ENCODE measurements at regions not wholly inside any gene's neighbourhood (a gene's known extent, or its start where the extent isn't known, plus 50 kb on each side); places are given as distances from the start of the nearest gene placed in this dataset.

DNA sequence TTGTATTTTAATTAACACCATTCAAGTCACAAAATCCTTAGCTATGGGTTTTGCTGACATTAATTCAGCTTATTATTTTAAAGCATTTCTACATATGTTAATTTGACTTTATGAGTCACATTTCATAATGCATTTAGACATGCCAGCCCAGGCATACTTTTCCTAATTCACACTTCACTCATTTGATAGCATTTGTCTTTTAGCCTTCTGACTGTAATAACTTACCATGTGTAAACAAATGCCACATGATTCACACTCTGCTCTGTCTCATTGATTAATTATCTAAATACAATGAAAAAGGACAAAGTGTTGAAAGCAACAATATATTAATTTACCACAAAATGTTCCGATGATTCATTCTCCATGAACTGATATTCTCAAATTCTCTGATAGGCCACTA is 927.8 kb upstream of the EPHA6 start:
- TF ChIP-seq, protein P1, sequence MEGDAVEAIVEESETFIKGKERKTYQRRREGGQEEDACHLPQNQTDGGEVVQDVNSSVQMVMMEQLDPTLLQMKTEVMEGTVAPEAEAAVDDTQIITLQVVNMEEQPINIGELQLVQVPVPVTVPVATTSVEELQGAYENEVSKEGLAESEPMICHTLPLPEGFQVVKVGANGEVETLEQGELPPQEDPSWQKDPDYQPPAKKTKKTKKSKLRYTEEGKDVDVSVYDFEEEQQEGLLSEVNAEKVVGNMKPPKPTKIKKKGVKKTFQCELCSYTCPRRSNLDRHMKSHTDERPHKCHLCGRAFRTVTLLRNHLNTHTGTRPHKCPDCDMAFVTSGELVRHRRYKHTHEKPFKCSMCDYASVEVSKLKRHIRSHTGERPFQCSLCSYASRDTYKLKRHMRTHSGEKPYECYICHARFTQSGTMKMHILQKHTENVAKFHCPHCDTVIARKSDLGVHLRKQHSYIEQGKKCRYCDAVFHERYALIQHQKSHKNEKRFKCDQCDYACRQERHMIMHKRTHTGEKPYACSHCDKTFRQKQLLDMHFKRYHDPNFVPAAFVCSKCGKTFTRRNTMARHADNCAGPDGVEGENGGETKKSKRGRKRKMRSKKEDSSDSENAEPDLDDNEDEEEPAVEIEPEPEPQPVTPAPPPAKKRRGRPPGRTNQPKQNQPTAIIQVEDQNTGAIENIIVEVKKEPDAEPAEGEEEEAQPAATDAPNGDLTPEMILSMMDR (IDR thresholded peaks at IDR 0.05; ENCODE audit: unreplicated experiment) = no peak
- Mint-ChIP-seq H3K9me3 (ENCODE audit: low read depth) (peaks cover 8% of the 10 kb centered on the region), H3K27me3 (no peaks in the 10 kb centered on the region), H3K27ac (no peak overlapping the region), H3K4me3 (ENCODE audit: low read depth) (no peak overlapping the region), H3K4me1 (ENCODE audit: low read depth) (peaks cover 3% of the 10 kb centered on the region), H3K36me3 (ENCODE audit: insufficient read depth) (no peaks in the 10 kb centered on the region)
- DNase-seq (ENCODE audit: low spot score, unreplicated experiment) = no peak

DNA sequence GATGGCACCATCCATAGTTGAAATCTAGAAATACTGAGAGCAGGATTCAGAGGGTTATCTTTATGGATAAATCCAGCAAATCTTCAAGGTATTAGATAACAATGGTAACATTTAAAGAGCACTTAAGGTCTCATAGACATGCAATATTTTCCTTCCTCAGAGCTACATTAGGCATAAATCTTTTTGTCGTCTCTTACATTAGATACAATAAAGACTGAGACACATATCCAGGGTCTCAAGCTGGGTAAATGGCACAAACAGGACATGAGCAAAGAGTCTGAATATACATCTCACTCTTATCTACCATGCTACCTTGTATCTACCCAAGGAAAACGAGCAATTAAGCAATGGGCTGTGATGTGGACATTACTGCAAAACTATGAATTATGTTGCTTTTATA is 927.3 kb upstream of the EPHA6 start:
- H3K36me3 Mint-ChIP-seq (ENCODE audit: insufficient read depth) = no peaks in the 10 kb centered on the region
- DNase-seq (ENCODE audit: low spot score, unreplicated experiment) = no peak
- no peak overlapping the region for H3K27ac Mint-ChIP-seq
- TF ChIP-seq, protein P1 (IDR thresholded peaks at IDR 0.05; ENCODE audit: unreplicated experiment) = no peak
- H3K4me3 Mint-ChIP-seq (ENCODE audit: low read depth) = no peak overlapping the region
- peaks cover 1% of the 10 kb centered on the region for H3K4me1 Mint-ChIP-seq (ENCODE audit: low read depth)
- no peaks in the 10 kb centered on the region for H3K27me3 Mint-ChIP-seq
- peaks cover 8% of the 10 kb centered on the region for H3K9me3 Mint-ChIP-seq (ENCODE audit: low read depth)

DNA sequence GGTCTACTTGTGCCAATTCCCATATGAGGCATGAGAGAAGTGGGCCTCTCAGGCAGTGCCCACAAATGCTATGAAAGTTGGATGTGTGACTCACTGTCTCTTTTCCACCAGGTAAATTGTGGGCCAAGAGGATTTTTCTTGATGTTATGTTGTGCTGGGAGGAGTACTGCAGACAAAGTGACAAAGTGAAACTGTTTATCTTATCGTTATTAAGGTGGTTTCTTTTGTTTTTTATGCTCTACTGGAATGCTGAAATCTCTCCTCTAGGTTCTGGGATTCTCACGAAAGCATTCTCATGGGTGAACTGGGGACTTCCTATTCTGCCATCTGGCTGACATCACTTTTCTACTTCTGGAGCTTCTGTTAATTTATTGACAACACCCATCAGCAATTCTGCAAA is 919.6 kb upstream of the EPHA6 start:
- Mint-ChIP-seq H3K27ac (no peak overlapping the region), H3K27me3 (no peaks in the 10 kb centered on the region), H3K4me3 (ENCODE audit: low read depth) (no peak overlapping the region), H3K4me1 (ENCODE audit: low read depth) (no peaks in the 10 kb centered on the region), H3K36me3 (ENCODE audit: insufficient read depth) (peaks cover 2% of the 10 kb centered on the region), H3K9me3 (ENCODE audit: low read depth) (peaks cover 18% of the 10 kb centered on the region)
- TF ChIP-seq, protein P1 (IDR thresholded peaks at IDR 0.05; ENCODE audit: unreplicated experiment) = no peak
- no peak for DNase-seq (ENCODE audit: low spot score, unreplicated experiment)

DNA sequence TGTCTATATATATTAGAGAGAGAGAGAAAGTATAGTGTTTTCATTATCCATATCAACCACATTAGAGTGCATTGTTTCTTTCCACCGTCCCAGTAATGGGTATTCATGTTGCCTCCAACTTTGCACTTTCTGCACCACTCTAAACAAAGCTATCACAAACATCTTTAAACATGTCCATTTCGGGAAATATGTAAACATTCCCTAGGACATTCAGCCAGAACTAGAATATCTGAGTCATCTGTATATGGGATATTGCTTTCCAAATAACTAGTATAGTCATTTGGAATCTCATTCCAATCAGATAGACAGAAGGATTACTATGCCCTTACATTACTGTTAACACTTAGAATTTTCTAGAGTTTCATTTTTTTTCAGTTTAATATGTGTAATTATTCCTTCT is 914.9 kb upstream of the EPHA6 start:
- DNase-seq (ENCODE audit: low spot score, unreplicated experiment) = no peak
- Mint-ChIP-seq H3K27me3 (no peaks in the 10 kb centered on the region), H3K4me1 (ENCODE audit: low read depth) (no peaks in the 10 kb centered on the region), H3K9me3 (ENCODE audit: low read depth) (peaks cover 4% of the 10 kb centered on the region), H3K36me3 (ENCODE audit: insufficient read depth) (no peaks in the 10 kb centered on the region), H3K4me3 (ENCODE audit: low read depth) (no peak overlapping the region), H3K27ac (no peak overlapping the region)
- TF ChIP-seq, protein P1 (IDR thresholded peaks at IDR 0.05; ENCODE audit: unreplicated experiment) = no peak

DNA sequence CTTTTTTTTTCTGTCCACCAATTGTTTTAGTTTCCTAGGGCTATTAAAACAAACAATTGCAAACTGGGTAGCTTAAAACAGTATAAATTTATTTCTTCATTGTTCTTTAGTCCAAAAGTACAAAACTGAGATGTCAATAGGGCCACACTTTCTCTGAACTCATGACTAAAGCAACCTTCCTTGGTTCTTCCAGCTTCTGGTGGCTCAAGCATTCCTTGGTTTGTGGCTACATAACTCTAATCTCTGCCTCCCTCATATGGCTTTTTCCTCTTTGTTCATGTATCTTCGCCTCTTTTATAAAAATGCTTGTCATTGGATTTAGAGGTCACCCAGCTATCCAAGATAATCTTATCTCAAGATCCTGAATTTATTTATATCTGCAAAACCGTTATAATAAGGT is 914.5 kb upstream of the EPHA6 start:
- H3K4me3 Mint-ChIP-seq (ENCODE audit: low read depth) = no peak overlapping the region
- TF ChIP-seq, protein P1 (IDR thresholded peaks at IDR 0.05; ENCODE audit: unreplicated experiment) = no peak
- no peaks in the 10 kb centered on the region for H3K4me1 Mint-ChIP-seq (ENCODE audit: low read depth)
- DNase-seq (ENCODE audit: low spot score, unreplicated experiment) = no peak
- H3K27ac Mint-ChIP-seq = no peak overlapping the region
- no peaks in the 10 kb centered on the region for H3K27me3 Mint-ChIP-seq
- peaks cover 4% of the 10 kb centered on the region for H3K9me3 Mint-ChIP-seq (ENCODE audit: low read depth)
- no peaks in the 10 kb centered on the region for H3K36me3 Mint-ChIP-seq (ENCODE audit: insufficient read depth)

All from progenitor cell of endocrine pancreas (in vitro differentiated cells).